ENCODE measurements at regions not wholly inside any gene's neighbourhood (a gene's known extent, or its start where the extent isn't known, plus 50 kb on each side); places are given as distances from the start of the nearest gene placed in this dataset.
"Not testable (repeated sequence)": the region's sequence is repeated elsewhere in the genome, so short reads cannot be mapped to it uniquely, and the experiment has no call there.

GRCh38 chr15:20246624-20247023, 295.0 kb downstream of the GOLGA6L6 start:
- ATAC-seq (ENCODE audit: low read depth); H3K4ac ChIP-seq (ENCODE audit: low read depth, low read length); H4K91ac ChIP-seq (ENCODE audit: insufficient read depth, low read depth, low read length); H2AFZ ChIP-seq (replicated peaks; ENCODE audit: low read length, poor library complexity); intact Hi-C loops (cut with micrococcal nuclease); BruUV-seq (replicated peaks); POLR2A ChIA-PET (ENCODE audit: unreplicated experiment); CTCF ChIA-PET; H3K79me1 ChIP-seq (ENCODE audit: low read depth in 1 of 2, low read length in 2 of 2); H3K4me1 ChIP-seq (ENCODE audit: control insufficient read depth, insufficient read depth, low read length); H2BK5ac ChIP-seq (ENCODE audit: low read depth, low read length, poor library complexity, severe bottlenecking); H2BK15ac ChIP-seq (ENCODE audit: low read depth, low read length); H3K9ac ChIP-seq (ENCODE audit: low read depth, low read length); H4K20me1 ChIP-seq (ENCODE audit: insufficient read depth, low read length); H3K27ac ChIP-seq (ENCODE audit: insufficient read depth, low read length); H3K18ac ChIP-seq (ENCODE audit: low read depth, low read length); in situ Hi-C loops (cut with MboI; ENCODE audit: low sequenced_read_pairs); H3K9me1 ChIP-seq (ENCODE audit: insufficient read depth, low read length); H2BK20ac ChIP-seq (ENCODE audit: low read depth, low read length); H3K36me3 ChIP-seq (ENCODE audit: control insufficient read depth, insufficient read depth, low read length); H4K5ac ChIP-seq (ENCODE audit: low read depth, low read length); H3K27me3 ChIP-seq (ENCODE audit: control insufficient read depth, insufficient read depth, low read length); DNase-seq; H3K14ac ChIP-seq (replicated peaks; ENCODE audit: low read depth, low read length); H3K4me2 ChIP-seq (ENCODE audit: low read depth, low read length); H2BK120ac ChIP-seq (ENCODE audit: low read depth, low read length); H2AK5ac ChIP-seq (ENCODE audit: low read depth, low read length); H4K8ac ChIP-seq (ENCODE audit: low read depth in 2 of 2, low read length in 2 of 2); H3K56ac ChIP-seq (ENCODE audit: extremely low read depth, insufficient read depth, low read length); H3K23ac ChIP-seq (ENCODE audit: low read depth, low read length); H2AK9ac ChIP-seq (replicated peaks; ENCODE audit: low read depth, low read length, poor library complexity); H3K4me3 ChIP-seq (ENCODE audit: insufficient read depth, low read depth, low read length); dilution Hi-C loops (cut with HindIII; ENCODE audit: low sequenced_read_pairs, unreplicated experiment): not testable (repeated sequence)
- H3K9me3 ChIP-seq (ENCODE audit: control insufficient read depth, insufficient read depth, low read length) = peaks cover 36% of the 10 kb centered on the region
- WGBS, 2 experiments (ENCODE audit: extremely low coverage in 2 of 2, insufficient read length in 1 of 2) = 65% methylated on average over 6 of the region's 8 CpGs; no CpG with 5 or more reads in 1 of the 2 experiments

- H3K36me3 ChIP-seq (ENCODE audit: control insufficient read depth, insufficient read depth, low read length); H3K9me1 ChIP-seq (ENCODE audit: insufficient read depth, low read length); H3K4me2 ChIP-seq (ENCODE audit: low read depth, low read length); DNase-seq; BruUV-seq (replicated peaks); H3K18ac ChIP-seq (ENCODE audit: low read depth, low read length); H3K4me1 ChIP-seq (ENCODE audit: control insufficient read depth, insufficient read depth, low read length); H2AFZ ChIP-seq (replicated peaks; ENCODE audit: low read length, poor library complexity); H3K79me1 ChIP-seq (ENCODE audit: low read depth in 1 of 2, low read length in 2 of 2); ATAC-seq (ENCODE audit: low read depth); POLR2A ChIA-PET (ENCODE audit: unreplicated experiment); H2AK9ac ChIP-seq (replicated peaks; ENCODE audit: low read depth, low read length, poor library complexity); H3K27me3 ChIP-seq (ENCODE audit: control insufficient read depth, insufficient read depth, low read length); H3K4me3 ChIP-seq (ENCODE audit: insufficient read depth, low read depth, low read length); H3K4ac ChIP-seq (ENCODE audit: low read depth, low read length); H3K56ac ChIP-seq (ENCODE audit: extremely low read depth, insufficient read depth, low read length); H4K8ac ChIP-seq (ENCODE audit: low read depth in 2 of 2, low read length in 2 of 2); H4K20me1 ChIP-seq (ENCODE audit: insufficient read depth, low read length); H3K9ac ChIP-seq (ENCODE audit: low read depth, low read length); H2BK15ac ChIP-seq (ENCODE audit: low read depth, low read length); CTCF ChIA-PET; in situ Hi-C loops (cut with MboI; ENCODE audit: low sequenced_read_pairs); H2AK5ac ChIP-seq (ENCODE audit: low read depth, low read length); H3K23ac ChIP-seq (ENCODE audit: low read depth, low read length); H2BK120ac ChIP-seq (ENCODE audit: low read depth, low read length); dilution Hi-C loops (cut with HindIII; ENCODE audit: low sequenced_read_pairs, unreplicated experiment); H2BK5ac ChIP-seq (ENCODE audit: low read depth, low read length, poor library complexity, severe bottlenecking); H2BK20ac ChIP-seq (ENCODE audit: low read depth, low read length); H4K5ac ChIP-seq (ENCODE audit: low read depth, low read length); intact Hi-C loops (cut with micrococcal nuclease); H3K14ac ChIP-seq (replicated peaks; ENCODE audit: low read depth, low read length); H4K91ac ChIP-seq (ENCODE audit: insufficient read depth, low read depth, low read length); H3K27ac ChIP-seq (ENCODE audit: insufficient read depth, low read length): not testable (repeated sequence)
- WGBS, 2 experiments (ENCODE audit: extremely low coverage in 2 of 2, insufficient read length in 1 of 2) = no CpG with 5 or more reads among the region's 3 CpGs
- peaks cover 31% of the 10 kb centered on the region for H3K9me3 ChIP-seq (ENCODE audit: control insufficient read depth, insufficient read depth, low read length)
These were observed 295.7 kb downstream of the GOLGA6L6 start for GRCh38 chr15:20245856-20246255.
